GM12892 (cell line): ENCODE measurements at regions not wholly inside any gene's neighbourhood (a gene's known extent, or its start where the extent isn't known, plus 50 kb on each side); places are given as distances from the start of the nearest gene placed in this dataset.

ENCODE experiments used
- DNase-seq: peaks from one replicate; pipeline ENCODE4 v3.0.0; 2011; ENCODE audit not compliant: insufficient read length
- FAIRE-seq: peaks from 2 replicates; lab custom pipeline; 2011; peaks lifted over from hg19 to GRCh38; lab: Jason Lieb, UNC
- POLR2A ChIP-seq: IDR thresholded peaks from 2 replicates; pipeline ENCODE4 v1.6.1; 2011; ENCODE audit warnings: low read depth, low read length, control low read depth
- POLR2AphosphoS5 ChIP-seq: IDR thresholded peaks from 2 replicates; pipeline ENCODE4 v1.6.1; 2011; ENCODE audit warnings: low read depth, low read length, control low read depth
- TAF1 ChIP-seq: IDR thresholded peaks from 2 replicates; pipeline ENCODE4 v1.6.1; 2011; ENCODE audit warnings: low read depth, mild to moderate bottlenecking, control low read depth, low read length, borderline replicate concordance

GRCh38 chr12:25741917-25742316 is 188.8 kb upstream of the LMNTD1 start:
- no peak for DNase-seq
- FAIRE-seq: no peak
- TF ChIP-seq TAF1 (no peak), POLR2A (no peak), POLR2AphosphoS5 (no peak)

GRCh38 chr12:25743679-25744215 is 190.7 kb upstream of the LMNTD1 start:
- no peak for DNase-seq
- no peak for FAIRE-seq
- TF ChIP-seq POLR2AphosphoS5 (no peak), TAF1 (no peak), POLR2A (no peak)

- FAIRE-seq: no peak
- DNase-seq: no peak
- no peak for TF ChIP-seq TAF1
- TF ChIP-seq POLR2A: no peak
- TF ChIP-seq POLR2AphosphoS5: no peak
Observed at GRCh38 chr12:25744313-25744712, 191.2 kb upstream of the LMNTD1 start.

GRCh38 chr12:25745281-25745680 is 192.2 kb upstream of the LMNTD1 start:
- FAIRE-seq: no peak

GRCh38 chr12:25746131-25746530 is 193.0 kb upstream of the LMNTD1 start:
- no peak for TF ChIP-seq POLR2AphosphoS5
- TF ChIP-seq TAF1: no peak
- TF ChIP-seq POLR2A: no peak
- no peak for DNase-seq

More at GRCh38 chr12:25745281-25745680, 192.2 kb upstream of the LMNTD1 start:
- no peak for DNase-seq
- TF ChIP-seq POLR2AphosphoS5 (no peak), POLR2A (no peak), TAF1 (no peak)

GRCh38 chr12:25752710-25753309 is 199.7 kb upstream of the LMNTD1 start:
- FAIRE-seq (no peak), DNase-seq (no peak)
- no peak for TF ChIP-seq POLR2A
- no peak for TF ChIP-seq TAF1
- no peak for TF ChIP-seq POLR2AphosphoS5

More at GRCh38 chr12:25746131-25746530, 193.0 kb upstream of the LMNTD1 start:
- no peak for FAIRE-seq

- no peak for FAIRE-seq
Observed at GRCh38 chr12:25755136-25755970, 202.3 kb upstream of the LMNTD1 start.

GRCh38 chr12:25755971-25756260 is 202.6 kb upstream of the RASSF8 start:
- no peak for FAIRE-seq

More at GRCh38 chr12:25755136-25755970, 202.3 kb upstream of the LMNTD1 start:
- TF ChIP-seq TAF1 (no peak), POLR2A (no peak), POLR2AphosphoS5 (no peak)
- no peak for DNase-seq

GRCh38 chr12:25757037-25757665 is 201.3 kb upstream of the RASSF8 start:
- FAIRE-seq: no peak
- TF ChIP-seq TAF1 (no peak), POLR2AphosphoS5 (no peak), POLR2A (no peak)

More at GRCh38 chr12:25755971-25756260, 202.6 kb upstream of the RASSF8 start:
- TF ChIP-seq POLR2A (no peak), POLR2AphosphoS5 (no peak), TAF1 (no peak)
- DNase-seq: no peak

GRCh38 chr12:25759752-25760151 is 198.7 kb upstream of the RASSF8 start:
- FAIRE-seq (no peak), DNase-seq (no peak)
- TF ChIP-seq POLR2A (no peak), POLR2AphosphoS5 (no peak), TAF1 (no peak)

More at GRCh38 chr12:25757037-25757665, 201.3 kb upstream of the RASSF8 start:
- DNase-seq: no peak

GRCh38 chr12:25761356-25761755 is 197.1 kb upstream of the RASSF8 start:
- no peak for DNase-seq
- no peak for FAIRE-seq

GRCh38 chr12:25764409-25764808 is 194.1 kb upstream of the RASSF8 start:
- DNase-seq: no peak
- no peak for FAIRE-seq
- TF ChIP-seq POLR2A (no peak), TAF1 (no peak), POLR2AphosphoS5 (no peak)

More at GRCh38 chr12:25761356-25761755, 197.1 kb upstream of the RASSF8 start:
- TF ChIP-seq POLR2A (no peak), POLR2AphosphoS5 (no peak), TAF1 (no peak)
